Ammon's horn (tissue), 1 donor: ENCODE measurements at regions not wholly inside any gene's neighbourhood (a gene's known extent, or its start where the extent isn't known, plus 50 kb on each side); places are given as distances from the start of the nearest gene placed in this dataset.

Experiments
- DNase-seq: peaks from one replicate; pipeline ENCODE4 v3.0.0-alpha.2; 2016; ENCODE audit warnings: low spot score

- DNase-seq, result peak; percentile 47
Measured at GRCh38 chr2:9738535-9739496, 104.5 kb upstream of the TAF1B start.

- DNase-seq, result no peak
Measured at GRCh38 chr2:9739531-9739964, 103.7 kb upstream of the TAF1B start.

GRCh38 chr2:9740382-9741073 lies 102.7 kb upstream of the TAF1B start:
- no peak for DNase-seq

DNA sequence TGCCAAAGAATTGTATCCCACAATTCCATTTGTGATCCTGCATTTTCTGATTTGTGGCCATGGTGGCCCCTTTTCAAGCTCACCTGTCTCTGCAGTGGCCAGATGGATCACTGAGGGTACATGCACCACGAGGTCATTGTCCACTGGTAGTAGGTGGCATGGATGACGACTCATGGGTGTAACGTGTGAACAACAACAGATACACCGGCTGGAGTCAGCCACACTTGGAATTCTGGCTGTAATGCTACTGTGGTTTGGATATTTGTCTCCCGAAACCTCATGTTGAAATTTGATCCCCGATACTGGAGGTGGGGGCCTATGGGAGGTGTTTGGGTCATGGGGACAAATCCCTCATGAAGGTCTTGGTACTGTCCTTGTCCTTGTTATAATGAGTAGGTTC lies 102.2 kb upstream of the TAF1B start:
- DNase-seq, result no peak

DNA sequence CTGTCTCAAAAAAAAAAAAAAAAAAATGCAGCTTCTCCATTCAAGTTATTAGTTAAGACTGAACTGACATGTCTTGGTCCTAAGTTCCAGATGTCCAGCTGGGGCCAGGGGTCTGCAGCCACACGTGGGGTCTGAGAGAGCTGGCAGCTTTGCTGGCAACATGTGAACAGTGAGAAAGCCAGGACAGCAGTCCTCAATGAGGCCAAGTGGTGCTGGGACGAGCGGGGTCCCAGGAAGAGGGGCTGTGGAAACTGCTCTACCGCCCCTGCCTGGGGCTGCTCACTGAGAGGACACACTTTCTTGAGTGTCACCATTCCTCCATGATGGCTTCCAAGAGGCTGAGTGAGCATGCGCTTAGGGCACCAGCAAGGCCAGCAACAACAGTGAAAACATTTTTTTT lies 100.7 kb upstream of the TAF1B start:
- no peak for DNase-seq

DNA sequence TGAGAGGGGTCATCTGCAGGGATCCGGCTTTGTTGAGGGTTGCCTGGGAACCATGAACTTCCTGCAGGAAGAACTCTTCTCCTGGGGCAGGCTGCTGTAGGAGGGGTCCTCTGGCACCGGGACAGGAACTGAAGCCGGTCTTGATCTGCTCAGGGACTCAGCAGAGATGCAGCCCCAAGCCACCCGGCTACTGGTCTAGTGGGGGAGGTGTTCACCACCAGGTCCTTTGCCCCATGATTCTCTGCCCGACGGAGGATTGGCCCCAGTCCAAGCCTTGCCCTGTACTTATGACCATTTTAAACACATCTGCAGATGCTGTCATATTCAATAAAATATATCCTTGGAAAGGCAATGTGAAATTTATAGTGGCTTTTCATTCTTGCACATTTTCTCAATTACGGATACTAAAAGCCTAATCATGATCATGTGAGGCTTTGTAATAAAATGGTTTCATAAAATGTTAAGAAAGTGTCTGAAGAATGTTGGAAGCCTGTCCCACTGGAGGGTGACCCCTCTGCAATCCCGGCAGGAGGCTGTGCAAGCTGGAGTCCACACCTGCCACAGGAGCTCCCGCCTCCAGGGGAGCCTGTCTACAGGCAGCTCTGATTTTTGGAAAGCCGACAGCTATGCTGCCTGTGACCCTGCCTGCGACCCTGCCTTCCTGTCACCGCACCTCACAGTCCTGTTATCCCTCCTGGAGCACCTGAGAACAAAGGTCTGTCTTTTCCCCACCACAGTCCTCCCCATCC lies 98.8 kb upstream of the TAF1B start:
- no peak for DNase-seq

DNA sequence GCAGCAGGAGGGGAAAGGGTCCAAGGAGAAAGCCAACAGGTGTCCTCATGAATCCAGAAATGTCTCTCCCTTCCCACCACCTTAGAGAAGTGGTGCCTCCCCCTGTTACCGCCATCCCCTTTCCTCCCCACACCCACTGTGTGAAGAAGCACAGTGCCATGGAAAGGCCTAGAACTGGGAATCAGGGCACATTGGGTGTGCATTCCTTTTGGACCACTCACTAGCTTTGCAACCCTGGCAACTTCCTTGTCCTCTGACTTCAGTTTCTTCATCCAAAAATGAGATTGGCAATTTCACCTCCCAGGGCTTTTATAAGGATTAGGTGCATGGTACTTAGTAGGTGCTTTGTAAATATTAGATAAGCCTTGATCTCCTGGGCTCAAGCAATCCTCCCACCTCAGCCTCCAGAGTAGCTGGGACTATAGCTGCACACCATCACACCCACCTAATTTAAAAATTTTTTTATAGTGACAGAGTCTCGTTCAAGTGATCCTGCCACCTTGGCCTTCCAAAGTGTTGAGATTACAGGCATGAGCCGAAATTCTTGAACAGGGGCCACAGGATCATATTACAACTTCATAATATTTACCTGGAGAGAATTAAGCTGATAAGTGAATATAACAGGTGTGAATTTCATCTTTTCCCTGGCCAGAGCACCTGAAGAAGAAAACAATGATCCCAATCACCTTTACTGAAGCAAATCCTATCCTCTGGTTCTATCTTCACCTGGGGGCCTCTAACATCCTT lies 97.9 kb upstream of the TAF1B start:
- no peak for DNase-seq

GRCh38 chr2:9747396-9747795 lies 95.9 kb upstream of the TAF1B start:
- DNase-seq, result no peak

GRCh38 chr2:9748577-9748976 lies 94.7 kb upstream of the TAF1B start:
- no peak for DNase-seq

DNA sequence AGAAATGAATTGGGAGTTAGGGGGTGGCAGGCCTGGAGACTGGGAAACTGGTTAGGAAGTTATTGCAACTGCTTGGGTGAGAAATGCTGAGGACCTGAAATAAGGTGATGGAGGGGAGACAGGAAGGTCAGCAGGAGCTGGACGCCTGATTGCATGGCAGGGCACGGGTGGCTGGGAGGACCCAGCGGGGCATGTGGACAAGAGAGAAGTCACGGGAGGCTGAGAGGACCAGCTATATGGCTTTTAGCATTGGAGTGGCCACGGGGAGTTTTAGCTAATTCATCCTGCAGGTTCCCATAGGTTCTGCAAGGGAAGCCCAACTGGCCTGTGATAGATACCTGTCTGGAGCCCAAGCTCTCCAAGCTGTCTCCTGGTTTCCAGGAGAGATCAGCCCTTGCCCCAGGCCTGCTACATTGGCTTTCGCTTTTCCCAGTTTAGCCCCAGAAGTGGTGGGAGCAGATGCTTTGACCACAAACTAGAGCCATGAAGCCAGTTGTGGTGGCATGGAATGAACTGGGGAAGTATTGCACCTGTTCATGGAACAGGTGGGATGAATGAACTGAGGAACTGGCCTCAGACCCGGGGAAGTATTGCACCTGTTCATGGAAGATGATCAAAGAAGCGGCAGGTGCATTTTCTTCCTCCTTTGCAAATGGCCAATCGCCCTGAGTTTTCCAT lies 93.6 kb upstream of the TAF1B start:
- no peak for DNase-seq

GRCh38 chr2:9750224-9751215 lies 92.8 kb upstream of the TAF1B start:
- DNase-seq, result no peak

- DNase-seq, result no peak
Measured at GRCh38 chr2:9751831-9752230, 91.4 kb upstream of the TAF1B start.

- DNase-seq, result no peak
Measured at GRCh38 chr2:9752441-9753275, 90.6 kb upstream of the TAF1B start.

GRCh38 chr2:9753276-9753600 lies 90.0 kb upstream of the TAF1B start:
- DNase-seq, result no peak

- DNase-seq, result no peak
Measured at GRCh38 chr2:9753665-9754531, 89.4 kb upstream of the TAF1B start.

DNA sequence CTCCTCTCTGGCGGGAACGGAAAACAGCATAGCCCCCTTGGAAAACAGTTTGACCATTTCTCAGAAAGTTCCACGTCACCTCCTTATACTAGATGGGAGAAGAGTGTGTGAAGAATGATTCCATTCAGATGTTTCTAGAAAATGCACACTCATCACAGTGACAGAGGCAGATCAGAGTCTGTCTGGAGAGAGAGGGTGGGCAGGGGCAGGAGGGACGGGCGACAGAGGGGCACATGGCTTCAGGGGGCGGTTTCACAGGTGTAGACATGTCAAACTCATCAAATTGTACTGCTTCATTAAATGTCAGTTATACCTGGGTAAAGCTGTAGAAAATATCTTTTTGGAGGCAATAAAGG lies 88.8 kb upstream of the TAF1B start:
- no peak for DNase-seq

DNA sequence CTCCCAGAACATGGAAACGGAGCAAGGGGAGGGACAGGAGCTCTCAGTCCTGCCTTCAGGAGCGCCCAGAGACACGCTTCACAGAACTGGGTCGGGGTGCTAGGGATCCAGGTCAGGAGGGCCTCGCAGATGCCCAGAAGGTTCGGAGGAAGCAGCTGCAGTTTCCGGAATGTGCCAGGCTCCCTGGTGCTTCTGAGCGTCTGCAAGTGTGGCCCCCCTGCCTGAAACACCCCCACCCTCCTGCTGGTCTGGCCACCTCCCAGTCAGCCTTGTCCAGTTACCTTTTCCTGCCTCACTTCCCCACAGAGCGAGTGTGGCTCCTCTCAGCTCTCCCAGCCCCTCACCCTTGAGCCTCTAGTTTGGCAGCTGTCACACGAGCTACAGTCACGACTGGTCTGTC lies 88.3 kb upstream of the TAF1B start:
- no peak for DNase-seq

DNA sequence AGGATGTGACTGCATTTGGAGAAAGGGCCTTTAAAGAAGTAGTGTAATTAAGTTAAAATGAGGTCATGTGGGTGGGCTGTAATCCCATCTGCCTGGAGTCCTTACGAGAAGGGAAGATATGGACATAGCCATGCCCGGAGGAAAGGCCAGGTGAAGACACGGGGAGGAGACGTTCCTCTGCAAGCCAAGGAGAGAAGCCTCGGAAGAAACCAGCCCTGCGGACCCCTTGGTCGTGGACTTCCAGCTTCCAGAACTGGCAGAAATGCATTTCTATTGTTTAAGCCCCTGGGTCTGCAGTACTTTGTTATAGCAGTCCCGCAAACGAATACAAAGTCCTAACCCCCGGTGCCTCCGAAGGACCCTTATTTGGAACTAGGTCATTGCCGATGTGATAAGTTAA lies 87.6 kb upstream of the TAF1B start:
- DNase-seq, result no peak
